Adrenal gland (tissue), 9 donors: ENCODE measurements at regions not wholly inside any gene's neighbourhood (a gene's known extent, or its start where the extent isn't known, plus 50 kb on each side); places are given as distances from the start of the nearest gene placed in this dataset.

Experiments used
- DNase-seq, 7 donors: peaks; one replicate each; pipeline ENCODE4 v3.0.0-alpha.2; 2019 to 2020
- H3K27ac ChIP-seq, 5 donors: fragments of 200-600 bp; sonication (generic) in 4 of 5; 1 replicate in 3 of 5; 2 replicates in 2 of 5; pipeline versions ENCODE4 v1.5.1 to v1.8.0; 2016 to 2020; ENCODE audit warnings: mild to moderate bottlenecking in 1 of 5
- H3K27me3 ChIP-seq: fragments of 200-600 bp; 2 replicates; pipeline ENCODE4 v1.8.0; 2021
- H3K36me3 ChIP-seq, 2 donors: fragments of 200-600 bp; replicated peaks in 1 of 2; 1 replicate in 1 of 2; 2 replicates in 1 of 2; pipeline versions ENCODE4 v1.5.1 to v1.8.0; 2018 to 2022
- H3K4me1 ChIP-seq, 2 donors: fragments of 200-600 bp; replicated peaks in 1 of 2; 1 replicate in 1 of 2; 2 replicates in 1 of 2; pipeline versions ENCODE4 v1.5.1 to v1.8.0; 2018 to 2021
- H3K4me3 ChIP-seq, 4 donors: fragments of 200-600 bp; sonication (generic) in 3 of 4; one replicate each; pipeline ENCODE4 v1.5.1; 2016 to 2018
- H3K9me3 ChIP-seq, 3 donors: fragments of 200-600 bp; sonication (generic) in 1 of 3; replicated peaks in 1 of 3; 1 replicate in 2 of 3; 2 replicates in 1 of 3; pipeline versions ENCODE4 v1.5.1 to v1.8.0; 2016 to 2021
- CTCF ChIP-seq, 6 experiments: fragments of 450-650 bp in 4 of 6; fragments of 200-600 bp in 2 of 6; sonication (generic) in 1 of 6; IDR thresholded peaks; 1 replicate in 5 of 6; 2 replicates in 1 of 6; pipeline versions ENCODE4 v1.5.1 to v1.8.0; 2016 to 2021; ENCODE audit warnings: antibody characterized with exemption in 6 of 6, mild to moderate bottlenecking in 2 of 6, moderate library complexity in 1 of 6
- POLR2A ChIP-seq, 2 donors: fragments of 450-650 bp; IDR thresholded peaks; one replicate each; pipeline ENCODE4 v1.6.1; 2017; ENCODE audit warnings: antibody characterized with exemption in 2 of 2, mild to moderate bottlenecking in 2 of 2, moderate library complexity in 1 of 2
- WGBS, 4 donors: extraction: QIAGEN DNeasy Blood & Tissue Kit in 2 of 4; methylation state at CpG; one replicate each; pipeline versions ENCODE4 v1.1.5 to v1.1.7; 2013 to 2017; 5-methylcytosine and 5-hydroxymethylcytosine counted together
- intact Hi-C, 2 donors: fragments of 100-400 bp; cut with DNase I; formaldehyde crosslinking; loops; one replicate each; pipeline versions ENCODE4 v1.14.1 to v1.15.0; 2022 to 2023
- donor health status: healthy with polysubstance abuse.
- donor health status: Bipolar disorder and iron deficiency.
- donor health status: DM: yes; HTN: yes; CAD: no.
- donor health status: DM: no; HTN: no; CAD: no.
- donor health status: DM: no; HTN: no; CAD: no.

GRCh38 chr18:68623342-68623741, 91.6 kb downstream of the TMX3 start:
- Histone ChIP-seq H3K27ac (no peak overlapping the region), H3K36me3 (no peaks in the 10 kb centered on the region), H3K27me3 (no peaks in the 10 kb centered on the region), H3K4me1 (no peaks in the 10 kb centered on the region), H3K4me3 (no peak overlapping the region), H3K9me3 (peaks cover 0 to 5% (median 0%) of the 10 kb centered on the region in 3 donors)
- intact Hi-C loops = no loop called here
- TF ChIP-seq POLR2A (IDR thresholded peaks at IDR 0.05) (no peak), CTCF (IDR thresholded peaks at IDR 0.05) (peak; percentile 27 to 52 (median 44))
- DNase-seq = peak in 5 of 7 donors; percentile 10 to 70 (median 33)
- 2 to 4% (median 2%) methylated on average over 2 to 3 of the region's 3 CpGs for WGBS, 4 donors

GRCh38 chr18:68611311-68611710, 103.6 kb downstream of the TMX3 start:
- Histone ChIP-seq H3K27ac (no peak overlapping the region), H3K4me1 (no peaks in the 10 kb centered on the region), H3K36me3 (no peaks in the 10 kb centered on the region), H3K9me3 (no peaks in the 10 kb centered on the region), H3K27me3 (no peaks in the 10 kb centered on the region), H3K4me3 (no peak overlapping the region)
- WGBS, 4 donors = 68 to 83% (median 77%) methylated on average over 4 of the region's 4 CpGs
- DNase-seq = no peak
- intact Hi-C loops = no loop called here
- no peak for TF ChIP-seq CTCF (IDR thresholded peaks at IDR 0.05)
- TF ChIP-seq POLR2A (IDR thresholded peaks at IDR 0.05) = no peak

- no peak overlapping the region for H3K27ac ChIP-seq
- no peaks in the 10 kb centered on the region for H3K9me3 ChIP-seq
- H3K36me3 ChIP-seq = no peaks in the 10 kb centered on the region
- WGBS, 4 donors = 46 to 58% (median 51%) methylated on average over 6 of the region's 6 CpGs
- H3K4me3 ChIP-seq = no peak overlapping the region
- TF ChIP-seq POLR2A (IDR thresholded peaks at IDR 0.05) (no peak), CTCF (IDR thresholded peaks at IDR 0.05) (no peak)
- DNase-seq = no peak
- no peaks in the 10 kb centered on the region for H3K27me3 ChIP-seq
- H3K4me1 ChIP-seq = no peaks in the 10 kb centered on the region
- intact Hi-C loops = no loop called here
Measured at GRCh38 chr18:68608851-68609490, 105.9 kb downstream of the TMX3 start.

GRCh38 chr18:68607852-68608251, 107.1 kb downstream of the TMX3 start:
- no peaks in the 10 kb centered on the region for H3K27me3 ChIP-seq
- intact Hi-C loops = no loop called here
- no peaks in the 10 kb centered on the region for H3K4me1 ChIP-seq
- no peaks in the 10 kb centered on the region for H3K9me3 ChIP-seq
- TF ChIP-seq POLR2A (IDR thresholded peaks at IDR 0.05) = no peak
- no peak for TF ChIP-seq CTCF (IDR thresholded peaks at IDR 0.05)
- H3K36me3 ChIP-seq = no peaks in the 10 kb centered on the region
- WGBS, 4 donors = 88 to 95% (median 92%) methylated on average over 2 of the region's 2 CpGs
- H3K4me3 ChIP-seq = no peak overlapping the region
- DNase-seq = no peak
- H3K27ac ChIP-seq = no peak overlapping the region
